HCT116 (cell line): ENCODE measurements at regions not wholly inside any gene's neighbourhood (a gene's known extent, or its start where the extent isn't known, plus 50 kb on each side); places are given as distances from the start of the nearest gene placed in this dataset.

Experiments used
- ATAC-seq: fragments of 200-7000 bp; cut with Tn5 transposase; 2 replicates; pipeline ENCODE4 v1.9.1; 2020; ENCODE audit warnings: mild to moderate bottlenecking, moderate library complexity
- BruUV-seq: library from RNA; stranded (reverse); fragments of 400-500 nt; replicated peaks from 2 replicates; lab custom pipeline; 2021; lab: Mats Ljungman, UMichigan
- CTCF ChIA-PET: fragments of 300-600 bp; sonication (Branson Sonifier 250); formaldehyde crosslinking; loops from one replicate; lab custom pipeline; 2021; ENCODE audit warnings: antibody characterized with exemption; lab: Charles Lee
- POLR2A ChIA-PET: fragments of 300-600, 350-600 bp; sonication (Branson Sonifier 250); formaldehyde crosslinking; loops from one replicate; lab custom pipeline; 2021; ENCODE audit warnings: antibody characterized with exemption; lab: Charles Lee
- RAD21 ChIA-PET, 2 experiments: fragments of 300-600 bp; sonication (Branson Sonifier 250); formaldehyde crosslinking; loops; one replicate each; lab custom pipeline; 2023; ENCODE audit warnings: low total read pairs in 2 of 2; ENCODE audit not compliant: uncharacterized antibody in 2 of 2, unreplicated experiment in 2 of 2, low non-redundant PET in 1 of 2; lab: Charles Lee
- DNase-seq: peaks from one replicate; pipeline ENCODE4 v3.0.0-alpha.2; 2010; ENCODE audit warnings: low read depth, low spot score
- H2AFZ ChIP-seq: fragments of 200-600 bp; shearing (Covaris generic), sonication (generic); 2 replicates; pipeline ENCODE4 v1.6.1; 2017; ENCODE audit warnings: low read depth, mixed run types, mixed read lengths, antibody characterized with exemption, low read length; ENCODE audit not compliant: poor library complexity, severe bottlenecking
- H3K27ac ChIP-seq: 2 replicates; pipeline ENCODE4 v1.5.1; 2012; ENCODE audit warnings: low read depth, low read length
- H3K27me3 ChIP-seq: fragments of 200-600 bp; sonication (generic); 2 replicates; pipeline ENCODE4 v1.6.1; 2016; ENCODE audit warnings: mixed run types, low read length, mixed read lengths; ENCODE audit not compliant: insufficient read depth
- H3K36me3 ChIP-seq, 2 experiments: fragments of 200-500 bp in 1 of 2; fragments of 200-600 bp in 1 of 2; sonication (Bioruptor generic) in 1 of 2; sonication (generic) in 1 of 2; 2 replicates each; pipeline versions ENCODE4 v1.5.1 to v1.6.1; 2014 to 2016; ENCODE audit warnings: low read length in 2 of 2, inconsistent platforms in 1 of 2, mixed read lengths in 1 of 2, mixed run types in 1 of 2; ENCODE audit not compliant: insufficient read depth in 2 of 2, control insufficient read depth in 1 of 2
- H3K4me1 ChIP-seq, 2 experiments: fragments of 200-600 bp in 1 of 2; sonication (generic) in 1 of 2; 2 replicates each; pipeline versions ENCODE4 v1.5.1 to v1.6.1; 2012 to 2017; ENCODE audit warnings: low read length in 2 of 2, inconsistent platforms in 1 of 2, mild to moderate bottlenecking in 1 of 2, mixed read lengths in 1 of 2, mixed run types in 1 of 2, moderate library complexity in 1 of 2; ENCODE audit not compliant: insufficient read depth in 2 of 2, control insufficient read depth in 1 of 2
- H3K4me2 ChIP-seq: fragments of 200-600 bp; sonication (generic); 2 replicates; pipeline ENCODE4 v1.6.1; 2017; ENCODE audit warnings: mixed run types, low read length, mixed read lengths
- H3K4me3 ChIP-seq, 2 experiments: fragments of 200-600 bp in 1 of 2; sonication (generic) in 1 of 2; replicated peaks in 1 of 2; 2 replicates each; pipeline ENCODE4 v1.5.1; 2011 to 2016; ENCODE audit warnings: low read length in 2 of 2, control low read depth in 1 of 2, low read depth in 1 of 2, mild to moderate bottlenecking in 1 of 2, mixed read lengths in 1 of 2, mixed run types in 1 of 2
- H3K79me2 ChIP-seq: fragments of 200-600 bp; sonication (generic); 2 replicates; pipeline ENCODE4 v1.6.1; 2017; ENCODE audit warnings: mild to moderate bottlenecking, mixed run types, low read length, moderate library complexity, mixed read lengths; ENCODE audit not compliant: insufficient read depth
- H3K9ac ChIP-seq: fragments of 200-600 bp; sonication (generic); 2 replicates; pipeline ENCODE4 v1.6.1; 2016; ENCODE audit warnings: low read length, mixed read lengths
- H3K9me2 ChIP-seq: fragments of 200-600 bp; sonication (generic), shearing (Covaris generic); 2 replicates; pipeline ENCODE4 v1.6.1; 2017; ENCODE audit warnings: mixed run types, mild to moderate bottlenecking, moderate library complexity; ENCODE audit not compliant: insufficient read depth
- H3K9me3 ChIP-seq, 2 experiments: fragments of 200-500 bp in 1 of 2; fragments of 200-600 bp in 1 of 2; sonication (Bioruptor generic) in 1 of 2; sonication (generic) in 1 of 2; 2 replicates each; pipeline ENCODE4 v1.6.1; 2014 to 2017; ENCODE audit warnings: low read length in 2 of 2, mixed read lengths in 2 of 2, inconsistent platforms in 1 of 2, low read depth in 1 of 2, mild to moderate bottlenecking in 1 of 2, mixed run types in 1 of 2, moderate library complexity in 1 of 2; ENCODE audit not compliant: control insufficient read depth in 1 of 2, insufficient read depth in 1 of 2
- H4K20me1 ChIP-seq: fragments of 200-600 bp; sonication (generic), shearing (Covaris generic); 2 replicates; pipeline ENCODE4 v1.6.1; 2017; ENCODE audit warnings: mixed run types, mild to moderate bottlenecking, moderate library complexity; ENCODE audit not compliant: insufficient read depth
- ATF3 ChIP-seq: IDR thresholded peaks from 2 replicates; pipeline ENCODE4 v1.6.1; 2012
- CBX3 ChIP-seq: IDR thresholded peaks from 2 replicates; pipeline ENCODE4 v1.6.1; 2012; ENCODE audit warnings: low read depth
- CTCF ChIP-seq, 3 experiments: fragments of 200-600 bp in 1 of 3; sonication (generic) in 1 of 3; IDR thresholded peaks in 2 of 3; conservative IDR thresholded peaks in 1 of 3; 2 replicates each; pipeline ENCODE4 v1.5.1; 2012 to 2017; ENCODE audit warnings: low read depth in 2 of 3, low read length in 2 of 3, antibody characterized with exemption in 1 of 3, borderline replicate concordance in 1 of 3, control low read depth in 1 of 3, mild to moderate bottlenecking in 1 of 3, mixed read lengths in 1 of 3, mixed run types in 1 of 3, moderate library complexity in 1 of 3; ENCODE audit not compliant: insufficient read depth in 1 of 3
- EGR1 ChIP-seq: IDR thresholded peaks from 2 replicates; pipeline ENCODE4 v1.6.1; 2012; ENCODE audit warnings: low read depth
- ELF1 ChIP-seq: IDR thresholded peaks from 2 replicates; pipeline ENCODE4 v1.6.1; 2012; ENCODE audit warnings: low read depth, borderline replicate concordance
- FOSL1 ChIP-seq: IDR thresholded peaks from 2 replicates; pipeline ENCODE4 v1.6.1; 2012; ENCODE audit warnings: low read depth
- JUND ChIP-seq: IDR thresholded peaks from 2 replicates; pipeline ENCODE4 v1.6.1; 2012
- MAX ChIP-seq: IDR thresholded peaks from 2 replicates; pipeline ENCODE4 v1.6.1; 2012
- POLR2A ChIP-seq: IDR thresholded peaks from 2 replicates; pipeline ENCODE4 v1.7.0; 2011; ENCODE audit warnings: borderline replicate concordance; ENCODE audit not compliant: insufficient read depth, insufficient read length; ENCODE audit errors: extremely low read depth
- SIN3A ChIP-seq: IDR thresholded peaks from 2 replicates; pipeline ENCODE4 v1.6.1; 2012; ENCODE audit warnings: low read depth
- SP1 ChIP-seq: IDR thresholded peaks from 2 replicates; pipeline ENCODE4 v1.6.1; 2012; ENCODE audit warnings: low read depth
- SRF ChIP-seq: IDR thresholded peaks from 2 replicates; pipeline ENCODE4 v1.6.1; 2012; ENCODE audit warnings: low read depth
- TCF7L2 ChIP-seq: IDR thresholded peaks from 2 replicates; pipeline ENCODE4 v1.7.0; 2011; ENCODE audit warnings: borderline replicate concordance, inconsistent platforms; ENCODE audit not compliant: insufficient read depth, insufficient read length; ENCODE audit errors: extremely low read depth
- ZFX ChIP-seq: fragments of 450-650 bp; IDR thresholded peaks from 2 replicates; pipeline ENCODE4 v1.6.1; 2017
- ZNF274 ChIP-seq: fragments of 200-500 bp; sonication (Bioruptor generic); IDR thresholded peaks from 2 replicates; pipeline ENCODE4 v1.6.1; 2014; ENCODE audit warnings: mild to moderate bottlenecking, low read depth, low read length, inconsistent platforms
- intact Hi-C: fragments of 100-400 bp; cut with micrococcal nuclease; formaldehyde crosslinking; loops from 2 replicates; pipeline ENCODE4 v1.10.0; 2022
- TF ChIP-seq, protein P1 (sequence below): IDR thresholded peaks from 2 replicates; pipeline ENCODE4 v1.6.1; 2011; ENCODE audit warnings: mild to moderate bottlenecking, low read length, moderate library complexity; ENCODE audit not compliant: insufficient replicate concordance; ENCODE audit errors: extremely low read depth

DNA sequence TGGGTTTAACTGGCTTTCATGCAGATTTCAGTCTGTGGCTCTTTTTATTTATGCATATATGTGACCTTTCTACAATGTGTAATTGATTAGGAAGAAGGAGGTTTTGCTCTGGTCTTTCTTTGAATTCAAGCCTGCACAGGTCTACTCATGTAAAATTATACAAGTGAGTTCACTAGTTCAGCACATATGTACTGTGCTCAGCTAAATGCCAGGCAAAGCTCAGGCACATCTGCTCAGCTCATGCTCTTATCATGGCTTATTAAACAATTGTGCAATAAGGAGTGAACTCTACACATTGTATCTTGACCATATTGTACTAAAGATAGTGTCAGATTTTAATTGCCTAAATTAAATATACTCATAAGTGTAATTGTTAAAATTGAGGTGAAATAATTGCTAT, 378.4 kb downstream of the ADGRL2 start:
- H3K79me2 ChIP-seq, result no peaks in the 10 kb centered on the region
- CTCF ChIA-PET, result no interaction called here
- no peaks in the 10 kb centered on the region for H3K9me3 ChIP-seq

DNA sequence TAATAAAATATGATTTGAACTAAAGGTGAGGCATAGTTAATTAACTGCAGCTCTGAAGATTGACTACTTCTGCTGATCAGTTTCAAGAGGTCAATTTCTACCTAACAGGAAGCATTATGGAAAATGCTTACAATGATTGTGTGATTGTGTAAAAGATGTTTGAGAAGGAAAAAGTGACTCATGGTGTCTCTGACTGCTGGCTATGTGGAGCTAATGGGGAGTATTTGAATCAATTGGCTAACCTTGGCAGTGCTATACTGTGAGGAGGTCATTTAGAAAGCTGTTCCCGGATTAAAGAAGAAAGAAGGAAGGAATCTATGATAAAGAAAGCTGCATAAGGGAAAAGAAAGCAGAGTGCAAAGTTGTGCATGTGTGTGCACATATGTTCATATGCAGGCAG, 376.5 kb downstream of the ADGRL2 start:
- H3K27ac ChIP-seq, result no peak overlapping the region
- H3K9me2 ChIP-seq, result no peaks in the 10 kb centered on the region
- H3K27me3 ChIP-seq, result no peaks in the 10 kb centered on the region
- H3K9me3 ChIP-seq, result no peaks in the 10 kb centered on the region; a peak in 1 of 4 replicates
- RAD21 ChIA-PET, result no interaction called here
- no peak overlapping the region for H3K9ac ChIP-seq
- no peaks in the 10 kb centered on the region for H4K20me1 ChIP-seq
- POLR2A ChIA-PET, result no interaction called here
- no peaks in the 10 kb centered on the region for H3K4me1 ChIP-seq
- H3K79me2 ChIP-seq, result no peaks in the 10 kb centered on the region
- ATAC-seq (no peak), DNase-seq (no peak)
- intact Hi-C loops, result no loop called here
- no peak overlapping the region for H3K4me2 ChIP-seq
- no peak overlapping the region for H2AFZ ChIP-seq
- H3K36me3 ChIP-seq, result no peaks in the 10 kb centered on the region
- BruUV-seq, result no TSS peak
- H3K4me3 ChIP-seq, result no peak overlapping the region
- CTCF ChIA-PET, result no interaction called here
- TF ChIP-seq ATF3, result no peak
- no peak for TF ChIP-seq FOSL1
- no peak for TF ChIP-seq JUND
- TF ChIP-seq EGR1, result no peak
- no peak for TF ChIP-seq SIN3A
- TF ChIP-seq TCF7L2, result no peak
- no peak for TF ChIP-seq ZFX
- TF ChIP-seq ELF1, result no peak
- no peak for TF ChIP-seq POLR2A
- no peak for TF ChIP-seq SRF
- TF ChIP-seq CTCF (IDR thresholded peaks at IDR 0.05 in 2 of 3, conservative IDR thresholded peaks at IDR 0.05 in 1 of 3; ENCODE audit: borderline replicate concordance in 1 of 3, insufficient read depth in 1 of 3, low read depth in 2 of 3, low read length in 2 of 3), result no peak
- TF ChIP-seq MAX, result no peak

More for the DNA sequence above, 378.4 kb downstream of the ADGRL2 start:
- TF ChIP-seq, protein P1, sequence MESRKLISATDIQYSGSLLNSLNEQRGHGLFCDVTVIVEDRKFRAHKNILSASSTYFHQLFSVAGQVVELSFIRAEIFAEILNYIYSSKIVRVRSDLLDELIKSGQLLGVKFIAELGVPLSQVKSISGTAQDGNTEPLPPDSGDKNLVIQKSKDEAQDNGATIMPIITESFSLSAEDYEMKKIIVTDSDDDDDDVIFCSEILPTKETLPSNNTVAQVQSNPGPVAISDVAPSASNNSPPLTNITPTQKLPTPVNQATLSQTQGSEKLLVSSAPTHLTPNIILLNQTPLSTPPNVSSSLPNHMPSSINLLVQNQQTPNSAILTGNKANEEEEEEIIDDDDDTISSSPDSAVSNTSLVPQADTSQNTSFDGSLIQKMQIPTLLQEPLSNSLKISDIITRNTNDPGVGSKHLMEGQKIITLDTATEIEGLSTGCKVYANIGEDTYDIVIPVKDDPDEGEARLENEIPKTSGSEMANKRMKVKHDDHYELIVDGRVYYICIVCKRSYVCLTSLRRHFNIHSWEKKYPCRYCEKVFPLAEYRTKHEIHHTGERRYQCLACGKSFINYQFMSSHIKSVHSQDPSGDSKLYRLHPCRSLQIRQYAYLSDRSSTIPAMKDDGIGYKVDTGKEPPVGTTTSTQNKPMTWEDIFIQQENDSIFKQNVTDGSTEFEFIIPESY, result no peak
- no peak for TF ChIP-seq TCF7L2
- no peak for TF ChIP-seq SP1
- no peak for TF ChIP-seq CBX3
- no peak for TF ChIP-seq POLR2A
- no peak for TF ChIP-seq ZNF274
- no peak for TF ChIP-seq JUND
- TF ChIP-seq, all 23 proteins: peak for 0
- no peaks in the 10 kb centered on the region for H3K9me2 ChIP-seq
- RAD21 ChIA-PET, result no interaction called here
- POLR2A ChIA-PET, result no interaction called here
- H3K9ac ChIP-seq, result no peak overlapping the region
- no peaks in the 10 kb centered on the region for H3K36me3 ChIP-seq
- H2AFZ ChIP-seq, result no peak overlapping the region
- no peaks in the 10 kb centered on the region for H3K27me3 ChIP-seq
- DNase-seq (no peak), ATAC-seq (no peak)
- H3K4me2 ChIP-seq, result no peak overlapping the region
- no peaks in the 10 kb centered on the region for H4K20me1 ChIP-seq
- no peak overlapping the region for H3K4me3 ChIP-seq
- H3K4me1 ChIP-seq, result no peaks in the 10 kb centered on the region
- no TSS peak for BruUV-seq
- intact Hi-C loops, result no loop called here
- no peak overlapping the region for H3K27ac ChIP-seq
